BE2C (cell line): ENCODE measurements at regions not wholly inside any gene's neighbourhood (a gene's known extent, or its start where the extent isn't known, plus 50 kb on each side); places are given as distances from the start of the nearest gene placed in this dataset.

Experiments used
- DNase-seq: peaks from one replicate; pipeline ENCODE4 v3.0.0-alpha.2; 2020
- H3K27me3 ChIP-seq: fragments of 250-450 bp; sonication (Bioruptor Pico); 2 replicates; pipeline ENCODE4 v1.5.1; 2020; ENCODE audit warnings: mild to moderate bottlenecking
- H3K36me3 ChIP-seq: fragments of 250-450 bp; sonication (Bioruptor Pico); 2 replicates; pipeline ENCODE4 v1.5.1; 2020; ENCODE audit warnings: mild to moderate bottlenecking
- H3K4me1 ChIP-seq: fragments of 250-450 bp; sonication (Bioruptor Pico); 2 replicates; pipeline ENCODE4 v1.5.1; 2020
- H3K4me3 ChIP-seq: 2 replicates; pipeline ENCODE4 v1.5.1; 2011; ENCODE audit warnings: low read depth, low read length
- H3K9me3 ChIP-seq: fragments of 250-450 bp; sonication (Bioruptor Pico); 2 replicates; pipeline ENCODE4 v1.5.1; 2020
- CTCF ChIP-seq: IDR thresholded peaks from 2 replicates; pipeline ENCODE4 v1.5.1; 2012; ENCODE audit warnings: mild to moderate bottlenecking, low read depth, low read length

- Histone ChIP-seq H3K36me3 (no peaks in the 10 kb centered on the region), H3K9me3 (no peaks in the 10 kb centered on the region), H3K4me3 (no peak overlapping the region), H3K4me1 (no peaks in the 10 kb centered on the region), H3K27me3 (no peaks in the 10 kb centered on the region)
- no peak for TF ChIP-seq CTCF
- DNase-seq, result no peak
These were observed 412.0 kb upstream of the TCF4 start for GRCh38 chr18:56000041-56000440.

DNA sequence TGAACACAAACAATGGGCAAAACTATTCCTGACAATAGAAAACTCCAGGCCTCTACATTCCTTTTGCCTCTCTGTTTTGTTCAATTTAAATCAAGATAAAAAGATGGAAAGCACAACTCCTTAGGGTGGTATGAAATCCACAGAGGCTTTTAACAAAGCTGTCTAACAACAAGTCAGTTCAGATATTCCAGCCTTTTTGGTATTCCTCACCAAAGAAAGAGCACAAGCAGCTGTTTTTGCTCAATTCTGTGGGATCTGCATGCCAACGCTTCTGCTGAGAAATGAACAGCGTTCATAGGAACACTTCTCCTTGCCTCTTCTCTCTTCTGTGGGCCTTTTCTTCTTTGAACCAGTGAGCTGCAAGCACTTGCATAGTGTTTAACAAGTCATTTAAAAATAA, 411.6 kb upstream of the TCF4 start:
- H3K36me3 ChIP-seq, result no peaks in the 10 kb centered on the region
- DNase-seq, result no peak
- H3K4me1 ChIP-seq, result no peaks in the 10 kb centered on the region
- no peak for TF ChIP-seq CTCF
- H3K4me3 ChIP-seq, result no peak overlapping the region
- no peaks in the 10 kb centered on the region for H3K9me3 ChIP-seq
- H3K27me3 ChIP-seq, result no peaks in the 10 kb centered on the region

- no peaks in the 10 kb centered on the region for H3K9me3 ChIP-seq
- H3K36me3 ChIP-seq, result no peaks in the 10 kb centered on the region
- no peaks in the 10 kb centered on the region for H3K4me1 ChIP-seq
- no peak for TF ChIP-seq CTCF
- H3K27me3 ChIP-seq, result no peaks in the 10 kb centered on the region
- DNase-seq, result no peak
- no peak overlapping the region for H3K4me3 ChIP-seq
These were observed 410.9 kb upstream of the TCF4 start for GRCh38 chr18:55998801-55999385.

- DNase-seq, result peak; percentile 4
- Histone ChIP-seq H3K4me3 (no peak overlapping the region), H3K4me1 (no peaks in the 10 kb centered on the region), H3K27me3 (no peaks in the 10 kb centered on the region), H3K36me3 (no peaks in the 10 kb centered on the region), H3K9me3 (no peaks in the 10 kb centered on the region)
- TF ChIP-seq CTCF, result no peak
These were observed 410.1 kb upstream of the TCF4 start for GRCh38 chr18:55998071-55998522.

DNA sequence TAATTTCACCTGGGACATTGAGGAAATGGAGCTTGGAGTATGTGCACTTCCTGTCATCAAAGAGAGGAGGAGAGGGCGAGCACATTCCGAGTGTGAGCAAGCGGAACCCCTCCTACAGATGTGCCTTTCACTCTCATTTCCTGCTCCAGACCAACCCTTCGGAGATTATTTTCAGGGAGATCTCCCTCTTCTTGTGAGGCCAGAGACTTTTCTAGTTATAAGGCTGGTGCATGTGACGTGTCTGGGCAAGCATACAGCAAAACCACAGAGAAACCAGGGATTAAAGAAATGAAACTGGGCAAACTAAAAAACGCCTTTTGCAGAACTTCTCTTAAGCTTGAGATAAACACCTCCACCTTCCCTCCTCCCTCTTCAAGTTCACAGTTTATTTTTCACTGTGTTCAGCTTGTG, 409.2 kb upstream of the TCF4 start:
- DNase-seq, result no peak
- no peak overlapping the region for H3K4me3 ChIP-seq
- H3K4me1 ChIP-seq, result no peaks in the 10 kb centered on the region
- H3K36me3 ChIP-seq, result no peaks in the 10 kb centered on the region
- H3K9me3 ChIP-seq, result no peaks in the 10 kb centered on the region
- TF ChIP-seq CTCF, result no peak
- H3K27me3 ChIP-seq, result no peaks in the 10 kb centered on the region

- Histone ChIP-seq H3K4me1 (no peaks in the 10 kb centered on the region), H3K27me3 (no peaks in the 10 kb centered on the region), H3K9me3 (no peaks in the 10 kb centered on the region), H3K36me3 (no peaks in the 10 kb centered on the region), H3K4me3 (no peak overlapping the region)
- TF ChIP-seq CTCF, result no peak
- DNase-seq, result no peak
These were observed 408.7 kb upstream of the TCF4 start for GRCh38 chr18:55996717-55997116.
